Heart right ventricle (tissue), 16 donors: ENCODE measurements at regions not wholly inside any gene's neighbourhood (a gene's known extent, or its start where the extent isn't known, plus 50 kb on each side); places are given as distances from the start of the nearest gene placed in this dataset.

Source experiments
- ATAC-seq, 8 donors: fragments of 200-7000 bp; cut with Tn5 transposase; one replicate each; pipeline ENCODE4 v1.9.1; 2020; ENCODE audit warnings: mild to moderate bottlenecking in 8 of 8, moderate library complexity in 8 of 8, moderate number of reproducible peaks in 1 of 8
- DNase-seq, 2 donors: peaks; one replicate each; pipeline ENCODE4 v3.0.0-alpha.2; 2020
- H3K27ac ChIP-seq, 10 donors: fragments of 200-600 bp; sonication (generic) in 2 of 10; one replicate each; pipeline versions ENCODE4 v1.5.0 to v1.8.0; 2020 to 2022; ENCODE audit warnings: mild to moderate bottlenecking in 3 of 10
- H3K27me3 ChIP-seq, 7 donors: fragments of 200-600 bp; one replicate each; pipeline ENCODE4 v1.8.0; 2021 to 2022; ENCODE audit warnings: mild to moderate bottlenecking in 2 of 7
- H3K36me3 ChIP-seq, 9 donors: fragments of 200-600 bp; sonication (generic) in 1 of 9; one replicate each; pipeline versions ENCODE4 v1.5.0 to v1.8.0; 2020 to 2022; ENCODE audit warnings: mild to moderate bottlenecking in 2 of 9
- H3K4me1 ChIP-seq, 9 donors: fragments of 200-600 bp; sonication (generic) in 1 of 9; one replicate each; pipeline versions ENCODE4 v1.5.0 to v1.8.0; 2020 to 2022; ENCODE audit warnings: mild to moderate bottlenecking in 4 of 9
- H3K4me3 ChIP-seq, 10 donors: fragments of 200-600 bp; sonication (generic) in 2 of 10; one replicate each; pipeline versions ENCODE4 v1.5.0 to v1.8.0; 2020 to 2022; ENCODE audit warnings: mild to moderate bottlenecking in 7 of 10, moderate library complexity in 2 of 10
- H3K9me3 ChIP-seq, 11 donors: fragments of 200-600 bp in 10 of 11; sonication (generic) in 2 of 11; one replicate each; pipeline versions ENCODE4 v1.5.0 to v1.8.0; 2013 to 2022; ENCODE audit warnings: mild to moderate bottlenecking in 2 of 11, control low read depth in 1 of 11, moderate library complexity in 1 of 11
- CTCF ChIP-seq, 9 donors: fragments of 200-600 bp; sonication (generic) in 2 of 9; IDR thresholded peaks; one replicate each; pipeline versions ENCODE4 v1.5.0 to v1.8.0; 2021 to 2022; ENCODE audit warnings: antibody characterized with exemption in 9 of 9, mild to moderate bottlenecking in 5 of 9, moderate library complexity in 1 of 9
- WGBS, 2 donors: extraction: QIAGEN DNeasy Blood & Tissue Kit; methylation state at CpG; one replicate each; pipeline ENCODE4 v1.1.7; 2013; ENCODE audit warnings: inconsistent platforms in 1 of 2; 5-methylcytosine and 5-hydroxymethylcytosine counted together
- intact Hi-C, 10 donors: fragments of 100-400 bp; cut with DNase I; formaldehyde crosslinking; loops; one replicate each; pipeline versions ENCODE4 v1.11.1 to v1.14.2; 2022
- donor health status: Arrhythmogenic right ventricular cardiomyopathy.
- donor health status: ischemic (EF 13 %, LVEDD 7.1; RV severe dilation, severe dysfunction).
- donor health status: healthy with polysubstance abuse.
- donor health status: DM: no; HTN: yes; CAD: no.
- donor health status: DM: no; HTN: no; CAD: no.
- donor health status: ischemic (EF 25% LVEDD 6.9; RV normal size, moderate dysfunction).
- donor health status: ischemic (EF 25% LVEDD 5.7; RV mildly dilated, moderate dysfunction).
- donor health status: healthy.
- donor health status: DM: yes; HTN: yes; CAD: no.
- donor health status: Ischemic cardiomyopathy.
- donor health status: ischemic (EF 35%, LVEDD 5.7; RV mildly dilated, moderate dysfunction).
- donor health status: nonischemic (EF 11% LVEDD 7.7; RV severe dilation, severe dysfunction).
- donor health status: DM: yes; HTN: yes; CAD: no.
- donor health status: PGD.
- donor health status: ischemic (EF 29% LVEDD 5.4; RV normal size, mild dysfunction).
- donor health status: nonischemic (EF 23%, LVEDD 6.1; RV moderate dilation, normal function).

DNA sequence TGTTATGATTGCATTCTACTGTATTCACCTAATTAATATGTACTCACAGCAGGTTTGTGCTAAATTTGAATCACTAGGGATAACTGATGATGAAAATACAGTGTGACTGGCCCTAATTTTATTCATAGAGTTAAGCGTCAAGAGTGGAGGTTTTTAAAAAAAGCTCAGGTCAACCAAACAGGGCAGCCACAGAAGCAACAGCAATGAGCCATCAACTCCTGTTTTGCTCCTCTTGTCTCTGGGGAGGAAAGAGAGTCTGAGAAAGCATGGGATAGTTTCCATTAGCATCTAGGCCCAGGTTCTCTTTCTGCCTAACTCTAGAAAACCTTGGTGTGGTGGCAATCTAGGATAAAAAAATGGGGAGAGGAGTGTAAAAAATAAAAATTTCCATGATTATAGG lies 122.1 kb downstream of the OGFRL1 start:
- WGBS, 2 donors: 31 to 49% methylated on average over 1 of the region's 1 CpG
- Histone ChIP-seq H3K4me1 (peaks cover 7 to 91% (median 71%) of the 10 kb centered on the region in 9 donors), H3K4me3 (no peak overlapping the region), H3K27ac (peak overlapping the region in 4 of 10 donors; percentile 0 to 37 (median 25)), H3K36me3 (peaks cover 0 to 60% (median 9%) of the 10 kb centered on the region in 9 donors), H3K9me3 (no peaks in the 10 kb centered on the region), H3K27me3 (no peaks in the 10 kb centered on the region)
- intact Hi-C loops: loop anchor here in 1 of 10 donors (10.0 kb wide), 1 partner anchor 126 kb away; the partner anchor contains the start of gene OGFRL1
- DNase-seq (no peak), ATAC-seq (peak in 6 of 8 donors; percentile 28 to 63 (median 46))
- TF ChIP-seq CTCF (IDR thresholded peaks at IDR 0.05): no peak

- H3K27ac ChIP-seq: peak overlapping the region in 1 of 10 donors; percentile 36
- no peak for TF ChIP-seq CTCF (IDR thresholded peaks at IDR 0.05)
- DNase-seq (no peak), ATAC-seq (no peak)
- H3K9me3 ChIP-seq: no peaks in the 10 kb centered on the region
- peaks cover 0 to 60% (median 21%) of the 10 kb centered on the region in 9 donors for H3K36me3 ChIP-seq
- WGBS, 2 donors: 47 to 49% methylated on average over 1 of the region's 1 CpG
- H3K4me1 ChIP-seq: peaks cover 7 to 96% (median 71%) of the 10 kb centered on the region in 9 donors
- no peak overlapping the region for H3K4me3 ChIP-seq
- H3K27me3 ChIP-seq: no peaks in the 10 kb centered on the region
- intact Hi-C loops: loop anchor here in 1 of 10 donors (10.0 kb wide), 1 partner anchor 127 kb away; the partner anchor contains the start of gene OGFRL1
These were observed 123.3 kb downstream of the OGFRL1 start for GRCh38 chr6:71411882-71412281.

DNA sequence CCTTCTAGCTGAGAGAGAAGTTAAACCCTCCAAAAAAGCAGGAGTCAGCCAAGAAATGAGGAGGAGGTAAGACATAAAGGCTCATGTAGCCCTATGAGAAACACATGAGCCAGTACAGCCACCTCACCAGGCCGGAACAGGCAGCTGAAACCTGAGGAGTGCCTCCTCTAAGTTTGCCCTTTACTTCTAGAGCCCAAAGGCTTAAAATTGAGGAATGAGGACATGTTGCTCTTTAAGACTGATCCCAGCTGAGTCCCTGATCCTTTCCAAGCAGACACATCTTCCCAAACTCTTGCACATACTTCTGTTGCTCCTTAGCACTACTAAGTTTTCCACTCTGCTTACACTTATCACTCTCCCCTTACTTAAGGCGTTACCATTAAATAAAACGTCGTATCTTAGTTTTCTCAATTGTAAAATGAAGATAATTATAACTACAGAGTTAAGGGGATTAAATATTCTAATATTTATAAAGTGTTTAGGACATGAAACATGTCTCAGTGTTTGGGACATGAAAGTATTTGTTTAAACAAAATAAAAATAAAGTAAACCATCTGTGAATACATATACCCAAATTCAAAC lies 124.0 kb downstream of the OGFRL1 start:
- intact Hi-C loops: loop anchor here in 1 of 10 donors (10.0 kb wide), 1 partner anchor 128 kb away; the partner anchor contains the start of gene OGFRL1
- Histone ChIP-seq H3K4me3 (no peak overlapping the region), H3K27me3 (no peaks in the 10 kb centered on the region), H3K36me3 (peaks cover 0 to 57% (median 25%) of the 10 kb centered on the region in 9 donors), H3K4me1 (peaks cover 7 to 96% (median 79%) of the 10 kb centered on the region in 9 donors), H3K27ac (peak overlapping the region in 2 of 10 donors; percentile 12 to 36), H3K9me3 (no peaks in the 10 kb centered on the region)
- DNase-seq (no peak), ATAC-seq (peak in 4 of 8 donors; percentile 23 to 53 (median 38))
- 63 to 64% methylated on average over 4 of the region's 4 CpGs for WGBS, 2 donors
- TF ChIP-seq CTCF (IDR thresholded peaks at IDR 0.05): no peak

- Histone ChIP-seq H3K9me3 (no peaks in the 10 kb centered on the region), H3K4me1 (peaks cover 2 to 95% (median 78%) of the 10 kb centered on the region in 9 donors), H3K27me3 (peaks cover 0 to 12% (median 0%) of the 10 kb centered on the region in 7 donors), H3K27ac (no peak overlapping the region), H3K4me3 (no peak overlapping the region), H3K36me3 (peaks cover 0 to 49% (median 25%) of the 10 kb centered on the region in 9 donors)
- intact Hi-C loops: loop anchor here in 1 of 10 donors (10.0 kb wide), 1 partner anchor 130 kb away; the partner anchor contains the start of gene OGFRL1
- 38 to 51% methylated on average over 3 of the region's 3 CpGs for WGBS, 2 donors
- ATAC-seq (peak in 1 of 8 donors; percentile 45), DNase-seq (no peak)
- TF ChIP-seq CTCF (IDR thresholded peaks at IDR 0.05): no peak
These were observed 125.9 kb downstream of the OGFRL1 start for GRCh38 chr6:71414486-71414885.
